HepG2 (cell line): ENCODE measurements at regions not wholly inside any gene's neighbourhood (a gene's known extent, or its start where the extent isn't known, plus 50 kb on each side); places are given as distances from the start of the nearest gene placed in this dataset.

Experiments used
- ASH2L ChIP-seq: fragments of 300-600, 200-600 bp; sonication (generic); IDR thresholded peaks from 2 replicates; pipeline ENCODE4 v1.7.0; 2017; ENCODE audit warnings: low read depth, mild to moderate bottlenecking, moderate library complexity, mixed read lengths, low read length; ENCODE audit not compliant: insufficient read length
- CEBPB ChIP-seq: IDR thresholded peaks from 2 replicates; pipeline ENCODE4 v1.6.1; 2011; ENCODE audit warnings: low read depth, low read length, improper control_type of control experiment, borderline replicate concordance
- HDAC2 ChIP-seq: sonication (generic); formaldehyde crosslinking; IDR thresholded peaks from 2 replicates; pipeline ENCODE4 v1.4.0; 2020; ENCODE audit warnings: missing genetic modification reagents
- POLR2A ChIP-seq, 2 experiments: IDR thresholded peaks; 2 replicates each; pipeline ENCODE4 v1.6.1; 2011; ENCODE audit warnings: low read depth in 2 of 2, low read length in 2 of 2, mild to moderate bottlenecking in 1 of 2, moderate library complexity in 1 of 2; ENCODE audit not compliant: insufficient read depth in 1 of 2
- POLR2AphosphoS5 ChIP-seq: IDR thresholded peaks from 2 replicates; pipeline ENCODE4 v1.6.1; 2012; ENCODE audit warnings: low read depth, low read length
- YY1 ChIP-seq: IDR thresholded peaks from 2 replicates; pipeline ENCODE4 v1.6.1; 2011; ENCODE audit warnings: low read length, low read depth, moderate library complexity, mild to moderate bottlenecking; ENCODE audit not compliant: insufficient read depth, insufficient replicate concordance
- ZKSCAN8 ChIP-seq: IDR thresholded peaks from 2 replicates; pipeline ENCODE4 v1.6.1; 2016; ENCODE audit warnings: borderline replicate concordance, missing genetic modification reagents, missing compliant biosample characterization
- ZNF253 ChIP-seq: sonication (generic); formaldehyde crosslinking; IDR thresholded peaks from 2 replicates; pipeline ENCODE4 v1.8.0; 2022; ENCODE audit warnings: mild to moderate bottlenecking, missing genetic modification reagents, borderline replicate concordance
- ZNF644 ChIP-seq: IDR thresholded peaks from 2 replicates; pipeline ENCODE4 v1.6.1; 2016; ENCODE audit warnings: low read depth
- TF ChIP-seq, protein P1 (sequence below): IDR thresholded peaks from 2 replicates; pipeline ENCODE4 v1.6.1; 2012; ENCODE audit warnings: inconsistent platforms
- TF ChIP-seq, protein P2 (sequence below): sonication (generic); formaldehyde crosslinking; IDR thresholded peaks from 2 replicates; pipeline ENCODE4 v1.4.0; 2020; ENCODE audit warnings: missing genetic modification reagents
- TF ChIP-seq, protein P3 (sequence below): sonication (generic); formaldehyde crosslinking; IDR thresholded peaks from 2 replicates; pipeline ENCODE4 v1.5.0; 2020; ENCODE audit warnings: mild to moderate bottlenecking, missing genetic modification reagents, moderate library complexity
- TF ChIP-seq, protein P4 (sequence below): sonication (generic); formaldehyde crosslinking; IDR thresholded peaks from 2 replicates; pipeline ENCODE4 v1.8.0; 2023; ENCODE audit warnings: mild to moderate bottlenecking, missing genetic modification reagents

DNA sequence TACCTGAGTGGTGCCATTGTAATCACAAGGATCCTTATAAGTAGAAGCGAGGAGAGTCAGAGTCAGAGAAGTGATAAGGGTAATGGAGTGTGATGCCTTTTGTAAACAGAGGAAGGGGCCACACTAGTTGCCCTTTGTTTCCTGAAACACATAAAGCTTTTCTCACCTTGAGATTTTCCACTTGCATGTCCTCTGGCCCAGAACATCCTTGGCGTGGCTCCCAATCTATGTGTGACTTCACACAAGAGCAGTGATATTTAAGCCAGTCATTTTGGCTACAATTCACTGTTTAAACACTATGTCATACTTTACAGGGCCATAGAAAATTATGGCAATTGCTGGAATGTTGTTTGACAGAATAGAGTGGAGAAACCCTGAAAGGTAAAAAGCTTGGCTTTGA, 121.2 kb upstream of the BTN3A2 start:
- TF ChIP-seq, protein P1, sequence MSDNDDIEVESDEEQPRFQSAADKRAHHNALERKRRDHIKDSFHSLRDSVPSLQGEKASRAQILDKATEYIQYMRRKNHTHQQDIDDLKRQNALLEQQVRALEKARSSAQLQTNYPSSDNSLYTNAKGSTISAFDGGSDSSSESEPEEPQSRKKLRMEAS = no peak
- TF ChIP-seq, protein P2, sequence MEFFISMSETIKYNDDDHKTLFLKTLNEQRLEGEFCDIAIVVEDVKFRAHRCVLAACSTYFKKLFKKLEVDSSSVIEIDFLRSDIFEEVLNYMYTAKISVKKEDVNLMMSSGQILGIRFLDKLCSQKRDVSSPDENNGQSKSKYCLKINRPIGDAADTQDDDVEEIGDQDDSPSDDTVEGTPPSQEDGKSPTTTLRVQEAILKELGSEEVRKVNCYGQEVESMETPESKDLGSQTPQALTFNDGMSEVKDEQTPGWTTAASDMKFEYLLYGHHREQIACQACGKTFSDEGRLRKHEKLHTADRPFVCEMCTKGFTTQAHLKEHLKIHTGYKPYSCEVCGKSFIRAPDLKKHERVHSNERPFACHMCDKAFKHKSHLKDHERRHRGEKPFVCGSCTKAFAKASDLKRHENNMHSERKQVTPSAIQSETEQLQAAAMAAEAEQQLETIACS (CRISPR knock-in tag) = no peak
- TF ChIP-seq, protein P3, sequence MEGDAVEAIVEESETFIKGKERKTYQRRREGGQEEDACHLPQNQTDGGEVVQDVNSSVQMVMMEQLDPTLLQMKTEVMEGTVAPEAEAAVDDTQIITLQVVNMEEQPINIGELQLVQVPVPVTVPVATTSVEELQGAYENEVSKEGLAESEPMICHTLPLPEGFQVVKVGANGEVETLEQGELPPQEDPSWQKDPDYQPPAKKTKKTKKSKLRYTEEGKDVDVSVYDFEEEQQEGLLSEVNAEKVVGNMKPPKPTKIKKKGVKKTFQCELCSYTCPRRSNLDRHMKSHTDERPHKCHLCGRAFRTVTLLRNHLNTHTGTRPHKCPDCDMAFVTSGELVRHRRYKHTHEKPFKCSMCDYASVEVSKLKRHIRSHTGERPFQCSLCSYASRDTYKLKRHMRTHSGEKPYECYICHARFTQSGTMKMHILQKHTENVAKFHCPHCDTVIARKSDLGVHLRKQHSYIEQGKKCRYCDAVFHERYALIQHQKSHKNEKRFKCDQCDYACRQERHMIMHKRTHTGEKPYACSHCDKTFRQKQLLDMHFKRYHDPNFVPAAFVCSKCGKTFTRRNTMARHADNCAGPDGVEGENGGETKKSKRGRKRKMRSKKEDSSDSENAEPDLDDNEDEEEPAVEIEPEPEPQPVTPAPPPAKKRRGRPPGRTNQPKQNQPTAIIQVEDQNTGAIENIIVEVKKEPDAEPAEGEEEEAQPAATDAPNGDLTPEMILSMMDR (CRISPR knock-in tag) = no peak
- TF ChIP-seq, protein P4, sequence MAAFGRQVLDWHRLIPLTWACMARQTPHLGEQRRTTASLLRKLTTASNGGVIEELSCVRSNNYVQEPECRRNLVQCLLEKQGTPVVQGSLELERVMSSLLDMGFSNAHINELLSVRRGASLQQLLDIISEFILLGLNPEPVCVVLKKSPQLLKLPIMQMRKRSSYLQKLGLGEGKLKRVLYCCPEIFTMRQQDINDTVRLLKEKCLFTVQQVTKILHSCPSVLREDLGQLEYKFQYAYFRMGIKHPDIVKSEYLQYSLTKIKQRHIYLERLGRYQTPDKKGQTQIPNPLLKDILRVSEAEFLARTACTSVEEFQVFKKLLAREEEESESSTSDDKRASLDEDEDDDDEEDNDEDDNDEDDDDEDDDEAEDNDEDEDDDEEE (CRISPR knock-in tag) = no peak
- TF ChIP-seq ASH2L = no peak
- TF ChIP-seq HDAC2 (CRISPR knock-in tag) = no peak
- no peak for TF ChIP-seq POLR2A (IDR thresholded peaks at IDR 0.05; ENCODE audit: insufficient read depth in 1 of 2, low read depth in 2 of 2, low read length in 2 of 2)
- TF ChIP-seq POLR2AphosphoS5 = no peak
- TF ChIP-seq ZNF644 (CRISPR knock-in tag) = no peak
- TF ChIP-seq CEBPB = no peak
- TF ChIP-seq YY1 = no peak
- TF ChIP-seq ZNF253 (CRISPR knock-in tag) = no peak
- no peak for TF ChIP-seq ZKSCAN8
